GM12891 (cell line): ENCODE measurements at regions not wholly inside any gene's neighbourhood (a gene's known extent, or its start where the extent isn't known, plus 50 kb on each side); places are given as distances from the start of the nearest gene placed in this dataset.

Experiments used
- PAX5 ChIP-seq: IDR thresholded peaks from 2 replicates; pipeline ENCODE4 v1.6.1; 2011; ENCODE audit warnings: low read length, moderate library complexity, mild to moderate bottlenecking; ENCODE audit not compliant: insufficient read depth, severe bottlenecking
- POLR2A ChIP-seq: IDR thresholded peaks from 2 replicates; pipeline ENCODE4 v1.6.1; 2011; ENCODE audit warnings: low read depth, low read length, control low read depth
- POLR2AphosphoS5 ChIP-seq: IDR thresholded peaks from 2 replicates; pipeline ENCODE4 v1.6.1; 2011; ENCODE audit warnings: low read depth, low read length, control low read depth
- POU2F2 ChIP-seq: IDR thresholded peaks from 2 replicates; pipeline ENCODE4 v1.6.1; 2011; ENCODE audit warnings: low read depth, mild to moderate bottlenecking, control low read depth, low read length, moderate library complexity
- SPI1 ChIP-seq: IDR thresholded peaks from 2 replicates; pipeline ENCODE4 v1.6.1; 2011; ENCODE audit warnings: low read depth, low read length, control low read depth
- TAF1 ChIP-seq: IDR thresholded peaks from 2 replicates; pipeline ENCODE4 v1.6.1; 2011; ENCODE audit warnings: low read depth, low read length, control low read depth

DNA sequence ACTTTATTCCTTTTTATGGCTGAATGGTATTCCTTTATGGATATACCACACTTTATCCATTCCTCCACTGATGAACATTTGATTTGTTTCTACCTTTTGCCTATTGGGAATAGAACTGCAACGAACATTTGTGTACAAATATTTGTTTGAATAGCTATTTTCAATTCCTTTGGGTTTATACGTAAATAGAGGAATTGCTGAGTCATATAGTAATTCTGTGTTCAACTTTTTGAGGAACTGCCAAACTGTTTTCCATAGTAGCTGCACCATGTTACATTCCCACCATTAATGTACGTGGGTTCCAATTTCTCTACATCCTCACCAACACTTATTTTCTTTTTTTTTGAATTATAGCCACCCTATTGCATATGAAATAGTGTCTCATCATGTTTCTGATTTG is 156.5 kb upstream of the ATP6AP2 start:
- no peak for TF ChIP-seq POLR2A
- TF ChIP-seq POLR2AphosphoS5: no peak
- TF ChIP-seq TAF1: no peak
- TF ChIP-seq SPI1: no peak
- TF ChIP-seq PAX5: no peak
- no peak for TF ChIP-seq POU2F2
